H1 (cell line): ENCODE measurements at regions not wholly inside any gene's neighbourhood (a gene's known extent, or its start where the extent isn't known, plus 50 kb on each side); places are given as distances from the start of the nearest gene placed in this dataset.

Source experiments
- CTCF ChIA-PET: fragments of 300-600 bp; sonication (Branson Sonifier 250); formaldehyde crosslinking; loops from one replicate; lab custom pipeline; 2021; ENCODE audit not compliant: partially characterized antibody; lab: Charles Lee
- POLR2A ChIA-PET: fragments of 300-600 bp; sonication (Branson Sonifier 250); formaldehyde crosslinking; loops from one replicate; lab custom pipeline; 2021; ENCODE audit warnings: inconsistent platforms; ENCODE audit not compliant: partially characterized antibody; lab: Charles Lee
- DNase-seq, 2 experiments: peaks; one replicate each; pipeline versions ENCODE4 v3.0.0 to v3.0.0-alpha.2; 2010 to 2022; ENCODE audit warnings: low spot score in 2 of 2, low read depth in 1 of 2, mixed read lengths in 1 of 2
- FAIRE-seq: peaks from 2 replicates; lab custom pipeline; 2011; peaks lifted over from hg19 to GRCh38; lab: Jason Lieb, UNC
- H2AFZ ChIP-seq: 2 replicates; pipeline ENCODE4 v1.8.1; 2012; ENCODE audit warnings: low read length, inconsistent platforms
- H2AK5ac ChIP-seq: 2 replicates; pipeline ENCODE4 v1.6.1; 2013; ENCODE audit warnings: low read depth, low read length
- H2BK120ac ChIP-seq: replicated peaks from 2 replicates; pipeline ENCODE3; 2013; ENCODE audit warnings: low read depth, low read length, inconsistent platforms
- H2BK12ac ChIP-seq: 2 replicates; pipeline ENCODE4 v1.6.1; 2013; ENCODE audit warnings: low read depth, low read length
- H2BK15ac ChIP-seq: 2 replicates; pipeline ENCODE4 v1.6.1; 2013; ENCODE audit warnings: low read length
- H2BK20ac ChIP-seq: 2 replicates; pipeline ENCODE4 v1.6.1; 2013; ENCODE audit warnings: low read length
- H2BK5ac ChIP-seq: 2 replicates; pipeline ENCODE4 v1.6.1; 2013; ENCODE audit warnings: low read depth, low read length
- H3K14ac ChIP-seq: 2 replicates; pipeline ENCODE4 v1.6.1; 2013; ENCODE audit warnings: inconsistent platforms; ENCODE audit not compliant: insufficient read length
- H3K18ac ChIP-seq: 2 replicates; pipeline ENCODE4 v1.6.1; 2013; ENCODE audit warnings: low read length; ENCODE audit errors: extremely low read depth
- H3K23ac ChIP-seq: 2 replicates; pipeline ENCODE4 v1.6.1; 2013; ENCODE audit warnings: inconsistent platforms; ENCODE audit not compliant: insufficient read length
- H3K23me2 ChIP-seq: 2 replicates; pipeline ENCODE4 v1.6.1; 2013; ENCODE audit warnings: low read depth, low read length
- H3K27ac ChIP-seq: 2 replicates; pipeline ENCODE4 v1.6.1; 2011; ENCODE audit warnings: low read depth, low read length, inconsistent platforms
- H3K27me3 ChIP-seq, 4 experiments: replicated peaks in 1 of 4; 1 replicate in 1 of 4; 2 replicates in 3 of 4; pipeline versions ENCODE4 v1.6.1 to v1.8.1; 2011 to 2013; ENCODE audit warnings: low read length in 3 of 4, mild to moderate bottlenecking in 3 of 4, inconsistent platforms in 2 of 4, mixed read lengths in 2 of 4, moderate library complexity in 1 of 4; ENCODE audit not compliant: control insufficient read depth in 3 of 4, insufficient read depth in 3 of 4; ENCODE audit errors: extremely low read depth in 1 of 4
- H3K36me3 ChIP-seq, 4 experiments: 2 replicates each; pipeline versions ENCODE4 v1.6.1 to v1.8.1; 2011 to 2013; ENCODE audit warnings: mild to moderate bottlenecking in 4 of 4, low read length in 3 of 4, moderate library complexity in 2 of 4, control low read depth in 1 of 4, inconsistent platforms in 1 of 4; ENCODE audit not compliant: insufficient read depth in 4 of 4, control insufficient read depth in 2 of 4
- H3K4ac ChIP-seq: replicated peaks from 2 replicates; pipeline ENCODE3; 2013; ENCODE audit warnings: low read length, low read depth, mixed read lengths, inconsistent platforms; ENCODE audit not compliant: insufficient read length
- H3K4me1 ChIP-seq, 4 experiments: replicated peaks in 1 of 4; 1 replicate in 1 of 4; 2 replicates in 3 of 4; pipeline versions ENCODE4 v1.6.1 to v1.8.1; 2011 to 2013; ENCODE audit warnings: low read length in 3 of 4, inconsistent platforms in 2 of 4, mixed read lengths in 1 of 4; ENCODE audit not compliant: insufficient read depth in 4 of 4, control insufficient read depth in 3 of 4
- H3K4me2 ChIP-seq, 2 experiments: 2 replicates each; pipeline versions ENCODE4 v1.6.1 to v1.8.1; 2011 to 2013; ENCODE audit warnings: low read depth in 2 of 2, low read length in 2 of 2, control low read depth in 1 of 2, inconsistent platforms in 1 of 2, mild to moderate bottlenecking in 1 of 2; ENCODE audit not compliant: insufficient read depth in 1 of 2
- H3K4me3 ChIP-seq, 4 experiments: fragments of 200-600, 300-600 bp in 1 of 4; sonication (generic), shearing (Covaris generic), sonication (Bioruptor Twin) in 1 of 4; 2 replicates each; pipeline versions ENCODE4 v1.5.1 to v1.8.1; 2011 to 2016; ENCODE audit warnings: low read length in 4 of 4, low read depth in 3 of 4, control low read depth in 2 of 4, inconsistent platforms in 2 of 4, mild to moderate bottlenecking in 2 of 4, mixed read lengths in 1 of 4, moderate library complexity in 1 of 4; ENCODE audit not compliant: insufficient read depth in 2 of 4; ENCODE audit errors: extremely low read depth in 1 of 4
- H3K56ac ChIP-seq: replicated peaks from 2 replicates; pipeline ENCODE3; 2013; ENCODE audit warnings: low read depth, mild to moderate bottlenecking, mixed read lengths, low read length, inconsistent platforms; ENCODE audit not compliant: insufficient read length
- H3K79me1 ChIP-seq: 2 replicates; pipeline ENCODE4 v1.6.1; 2013; ENCODE audit warnings: low read depth, low read length, control low read depth
- H3K79me2 ChIP-seq, 2 experiments: 2 replicates each; pipeline versions ENCODE4 v1.6.1 to v1.8.1; 2012 to 2013; ENCODE audit warnings: low read length in 2 of 2, mild to moderate bottlenecking in 2 of 2, inconsistent platforms in 1 of 2; ENCODE audit not compliant: insufficient read depth in 2 of 2, control insufficient read depth in 1 of 2
- H3K9ac ChIP-seq, 4 experiments: replicated peaks in 1 of 4; 1 replicate in 1 of 4; 2 replicates in 3 of 4; pipeline versions ENCODE4 v1.6.1 to v1.8.1; 2011 to 2013; ENCODE audit warnings: low read depth in 3 of 4, low read length in 3 of 4, control low read depth in 2 of 4, mild to moderate bottlenecking in 2 of 4, moderate library complexity in 2 of 4, inconsistent platforms in 1 of 4; ENCODE audit errors: extremely low read depth in 1 of 4
- H3K9me3 ChIP-seq, 2 experiments: 2 replicates each; pipeline versions ENCODE4 v1.6.1 to v1.8.1; 2012 to 2013; ENCODE audit warnings: mild to moderate bottlenecking in 2 of 2, moderate library complexity in 2 of 2, control low read depth in 1 of 2, inconsistent platforms in 1 of 2, low read depth in 1 of 2, low read length in 1 of 2, mixed read lengths in 1 of 2; ENCODE audit not compliant: insufficient read depth in 2 of 2
- H4K20me1 ChIP-seq, 2 experiments: replicated peaks in 1 of 2; 2 replicates each; pipeline versions ENCODE3 to v1.8.1; 2011 to 2013; ENCODE audit warnings: inconsistent platforms in 2 of 2, low read length in 2 of 2, mild to moderate bottlenecking in 1 of 2; ENCODE audit not compliant: insufficient read depth in 2 of 2, control insufficient read depth in 1 of 2
- H4K5ac ChIP-seq: 2 replicates; pipeline ENCODE4 v1.6.1; 2013; ENCODE audit warnings: low read length, low read depth, mixed read lengths, inconsistent platforms; ENCODE audit not compliant: insufficient read length
- H4K8ac ChIP-seq: 2 replicates; pipeline ENCODE4 v1.8.0; 2013; ENCODE audit warnings: mild to moderate bottlenecking, moderate library complexity, low read length, inconsistent platforms; ENCODE audit not compliant: insufficient read depth; ENCODE audit errors: extremely low read depth
- H4K91ac ChIP-seq: replicated peaks from 2 replicates; pipeline ENCODE3; 2013; ENCODE audit warnings: low read length, mixed read lengths, inconsistent platforms; ENCODE audit not compliant: insufficient read length
- ASH2L ChIP-seq: fragments of 200-600, 300-600 bp; sonication (generic); IDR thresholded peaks from one replicate; pipeline ENCODE4 v1.7.1; 2017; ENCODE audit warnings: low read length
- BCL11A ChIP-seq, 2 experiments: IDR thresholded peaks; one replicate each; pipeline ENCODE4 v1.6.1; 2011; ENCODE audit warnings: low read depth in 2 of 2, low read length in 2 of 2, mild to moderate bottlenecking in 2 of 2
- GABPA ChIP-seq: IDR thresholded peaks from 2 replicates; pipeline ENCODE4 v1.6.1; 2011; ENCODE audit warnings: mild to moderate bottlenecking, low read length, moderate library complexity, borderline replicate concordance; ENCODE audit not compliant: insufficient read depth
- HDAC2 ChIP-seq, 2 experiments: fragments of 300-600 bp in 1 of 2; sonication (generic) in 1 of 2; IDR thresholded peaks; 2 replicates each; pipeline ENCODE4 v1.6.1; 2011 to 2012; ENCODE audit warnings: low read depth in 2 of 2, low read length in 2 of 2, mild to moderate bottlenecking in 2 of 2, moderate library complexity in 2 of 2, borderline replicate concordance in 1 of 2, inconsistent platforms in 1 of 2
- JUN ChIP-seq: IDR thresholded peaks from 2 replicates; pipeline ENCODE4 v1.6.1; 2011; ENCODE audit warnings: low read depth, mild to moderate bottlenecking, improper control_type of control experiment, low read length
- KDM1A ChIP-seq: fragments of 200-600, 300-600 bp; sonication (generic); IDR thresholded peaks from 2 replicates; pipeline ENCODE4 v1.7.1; 2016; ENCODE audit warnings: mild to moderate bottlenecking, low read length, borderline replicate concordance
- PHF8 ChIP-seq: fragments of 200-600 bp; sonication (generic); conservative IDR thresholded peaks from 2 replicates; pipeline ENCODE4 v1.7.1; 2012; ENCODE audit warnings: low read depth, mild to moderate bottlenecking, inconsistent platforms, low read length, moderate library complexity
- RAD21 ChIP-seq, 2 experiments: IDR thresholded peaks in 1 of 2; conservative IDR thresholded peaks in 1 of 2; 2 replicates each; pipeline ENCODE4 v1.6.1; 2011; ENCODE audit warnings: low read depth in 2 of 2, low read length in 2 of 2, improper control_type of control experiment in 1 of 2, inconsistent platforms in 1 of 2, mild to moderate bottlenecking in 1 of 2, moderate library complexity in 1 of 2
- RXRA ChIP-seq: IDR thresholded peaks from 2 replicates; pipeline ENCODE4 v1.6.1; 2011; ENCODE audit warnings: low read depth, mild to moderate bottlenecking, low read length, moderate library complexity; ENCODE audit not compliant: insufficient read depth
- SP1 ChIP-seq: IDR thresholded peaks from 2 replicates; pipeline ENCODE4 v1.6.1; 2011; ENCODE audit warnings: low read depth, low read length
- TCF12 ChIP-seq: IDR thresholded peaks from 2 replicates; pipeline ENCODE4 v1.6.1; 2011; ENCODE audit warnings: low read depth, mild to moderate bottlenecking, low read length
- USF2 ChIP-seq: IDR thresholded peaks from 2 replicates; pipeline ENCODE4 v1.6.1; 2011; ENCODE audit warnings: low read length, improper control_type of control experiment
- WGBS, 2 experiments: shearing (Covaris generic) in 1 of 2; methylation state at CpG; one replicate each; pipeline versions ENCODE4 v1.1.6 to v1.1.7; 2013 to 2015; ENCODE audit warnings: low lambda C conversion rate in 2 of 2, mixed read lengths in 2 of 2, inconsistent platforms in 1 of 2, low coverage in 1 of 2, missing lambda C conversion rate in 1 of 2; ENCODE audit not compliant: insufficient replicate concordance in 2 of 2, insufficient coverage in 1 of 2, insufficient read length in 1 of 2; ENCODE audit errors: extremely low coverage in 1 of 2, missing lambda C conversion rate in 1 of 2; 5-methylcytosine and 5-hydroxymethylcytosine counted together

DNA sequence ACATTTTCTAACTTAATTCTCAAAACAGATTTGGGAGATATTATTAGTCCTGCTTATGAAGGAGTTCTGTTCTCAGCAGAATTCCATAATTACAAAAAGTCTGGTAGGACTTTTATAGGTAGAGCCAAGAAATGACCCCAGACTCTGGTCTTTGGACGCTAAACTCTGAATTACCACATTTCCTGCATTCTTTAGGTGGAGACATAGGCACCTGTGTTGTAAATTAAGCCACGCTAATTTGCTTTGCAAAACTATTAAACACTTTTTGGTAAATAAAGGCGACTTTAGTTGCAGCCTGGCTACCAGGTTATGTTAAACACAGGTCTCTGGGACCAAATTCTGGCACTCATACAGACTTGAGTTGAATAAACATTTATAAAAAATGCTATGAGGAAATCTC, 77.7 kb downstream of the C9orf152 start:
- Histone ChIP-seq H4K8ac (no peak overlapping the region), H2BK15ac (no peak overlapping the region), H3K79me2 (peaks cover 0 to 61% of the 10 kb centered on the region in 2 experiments; a peak in 2 of 4 replicates), H3K18ac (peak overlapping the region; percentile 55; the same call in 1 of the 2 replicates), H4K5ac (no peak overlapping the region), H3K9ac (no peak overlapping the region), H3K79me1 (peaks cover 4% of the 10 kb centered on the region; the same call in 1 of the 2 replicates), H4K20me1 (peaks cover 4 to 10% of the 10 kb centered on the region in 2 experiments), H3K9me3 (no peaks in the 10 kb centered on the region), H3K4me3 (peak overlapping the region in 1 of 4 experiments; percentile 3; a peak in 1 of 8 replicates), H2BK12ac (peak overlapping the region; percentile 51; the same call in 1 of the 2 replicates), H3K23me2 (no peaks in the 10 kb centered on the region), H3K4me2 (peak overlapping the region in 1 of 2 experiments; percentile 8; a peak in 1 of 4 replicates), H2BK120ac (no peak overlapping the region), H3K23ac (no peak overlapping the region), H3K27ac (peak overlapping the region; percentile 32; the same call in 1 of the 2 replicates), H4K91ac (no peak overlapping the region), H3K27me3 (no peaks in the 10 kb centered on the region), H2AK5ac (no peak overlapping the region), H3K56ac (no peak overlapping the region), H3K36me3 (no peaks in the 10 kb centered on the region), H3K4ac (no peak overlapping the region), H2BK20ac (no peak overlapping the region), H3K14ac (no peak overlapping the region), H2BK5ac (no peak overlapping the region), H3K4me1 (peaks cover 7 to 42% (median 32%) of the 10 kb centered on the region in 4 experiments), H2AFZ (no peak overlapping the region)
- ChIA-PET CTCF (interaction anchor here (0.5 to 2.0 kb wide), 5 partner anchors 14 to 312 kb away, joined by 3 to 5 read pairs (median 4); no protein-coding TSS in a partner anchor), POLR2A (no interaction called here)
- FAIRE-seq (no peak), DNase-seq (no peak)
- 25% methylated on average over 3 of the region's 3 CpGs; no CpG with 5 or more reads in 1 of the 2 experiments for WGBS, 2 experiments
- TF ChIP-seq TCF12 (no peak), PHF8 (no peak), JUN (no peak), ASH2L (no peak), RAD21 (IDR thresholded peaks at IDR 0.05 in 1 of 2, conservative IDR thresholded peaks at IDR 0.05 in 1 of 2; ENCODE audit: low read depth in 2 of 2, low read length in 2 of 2) (no peak), KDM1A (no peak), HDAC2 (IDR thresholded peaks at IDR 0.05; ENCODE audit: borderline replicate concordance in 1 of 2, low read depth in 2 of 2, low read length in 2 of 2) (no peak), RXRA (no peak), GABPA (no peak), BCL11A (IDR thresholded peaks at IDR 0.05; ENCODE audit: low read depth in 2 of 2, low read length in 2 of 2) (no peak), SP1 (no peak), USF2 (no peak)
